Mesothelial cell of epicardium (in vitro differentiated cells): ENCODE measurements at regions not wholly inside any gene's neighbourhood (a gene's known extent, or its start where the extent isn't known, plus 50 kb on each side); places are given as distances from the start of the nearest gene placed in this dataset.

ENCODE experiments used
- DNase-seq, 2 experiments: peaks; one replicate each; pipeline ENCODE4 v3.0.0; 2021; ENCODE audit warnings: low spot score in 2 of 2; ENCODE audit not compliant: unreplicated experiment in 2 of 2
- H3K27ac Mint-ChIP-seq: 2 replicates; pipeline ENCODE4 v1.8.0; 2021; ENCODE audit warnings: mixed read lengths
- H3K27me3 Mint-ChIP-seq: 2 replicates; pipeline ENCODE4 v1.8.0; 2021; ENCODE audit warnings: low read depth, mixed read lengths
- H3K36me3 Mint-ChIP-seq: 2 replicates; pipeline ENCODE4 v1.8.0; 2021; ENCODE audit warnings: mixed read lengths
- H3K4me1 Mint-ChIP-seq: 2 replicates; pipeline ENCODE4 v1.8.0; 2021; ENCODE audit warnings: mixed read lengths
- H3K4me3 Mint-ChIP-seq: 2 replicates; pipeline ENCODE4 v1.8.0; 2021; ENCODE audit warnings: mild to moderate bottlenecking, moderate library complexity, mixed read lengths
- H3K9me3 Mint-ChIP-seq: 2 replicates; pipeline ENCODE4 v1.8.0; 2021; ENCODE audit warnings: mixed read lengths
- CTCF ChIP-seq: fragments of 200-600 bp; sonication (generic); IDR thresholded peaks from one replicate; pipeline ENCODE4 v1.5.0; 2021; ENCODE audit warnings: antibody characterized with exemption; ENCODE audit not compliant: unreplicated experiment

GRCh38 chr10:131496351-131497052, 185.0 kb upstream of the TCERG1L start:
- no peak overlapping the region for H3K4me3 Mint-ChIP-seq
- peaks cover 9% of the 10 kb centered on the region for H3K27me3 Mint-ChIP-seq
- no peak for DNase-seq
- H3K4me1 Mint-ChIP-seq: no peaks in the 10 kb centered on the region
- no peak for TF ChIP-seq CTCF
- no peak overlapping the region for H3K27ac Mint-ChIP-seq
- peaks cover 10% of the 10 kb centered on the region for H3K9me3 Mint-ChIP-seq
- H3K36me3 Mint-ChIP-seq: no peaks in the 10 kb centered on the region

- DNase-seq: no peak
- TF ChIP-seq CTCF: no peak
- Mint-ChIP-seq H3K27me3 (no peaks in the 10 kb centered on the region), H3K36me3 (no peaks in the 10 kb centered on the region), H3K4me1 (no peaks in the 10 kb centered on the region), H3K27ac (no peak overlapping the region), H3K4me3 (no peak overlapping the region), H3K9me3 (peaks cover 37% of the 10 kb centered on the region)
Measured at GRCh38 chr10:131499566-131499965, 188.0 kb upstream of the TCERG1L start.

- Mint-ChIP-seq H3K27me3 (no peaks in the 10 kb centered on the region), H3K4me1 (no peaks in the 10 kb centered on the region), H3K36me3 (no peaks in the 10 kb centered on the region), H3K4me3 (no peak overlapping the region), H3K27ac (no peak overlapping the region), H3K9me3 (peaks cover 40% of the 10 kb centered on the region)
- TF ChIP-seq CTCF: no peak
- DNase-seq: no peak
Measured at GRCh38 chr10:131500181-131500580, 188.7 kb upstream of the TCERG1L start.

GRCh38 chr10:131500892-131501291, 189.4 kb upstream of the TCERG1L start:
- DNase-seq: no peak
- H3K27me3 Mint-ChIP-seq: no peaks in the 10 kb centered on the region
- no peak overlapping the region for H3K4me3 Mint-ChIP-seq
- peaks cover 40% of the 10 kb centered on the region for H3K9me3 Mint-ChIP-seq
- no peaks in the 10 kb centered on the region for H3K4me1 Mint-ChIP-seq
- no peak overlapping the region for H3K27ac Mint-ChIP-seq
- no peak for TF ChIP-seq CTCF
- no peaks in the 10 kb centered on the region for H3K36me3 Mint-ChIP-seq

- Mint-ChIP-seq H3K36me3 (no peaks in the 10 kb centered on the region), H3K4me3 (no peak overlapping the region), H3K9me3 (peaks cover 60% of the 10 kb centered on the region), H3K27ac (no peak overlapping the region), H3K27me3 (no peaks in the 10 kb centered on the region), H3K4me1 (no peaks in the 10 kb centered on the region)
- DNase-seq: no peak
- no peak for TF ChIP-seq CTCF
Measured at GRCh38 chr10:131503992-131504391, 192.5 kb upstream of the TCERG1L start.
